HG03066 (cell line): ENCODE measurements at regions not wholly inside any gene's neighbourhood (a gene's known extent, or its start where the extent isn't known, plus 50 kb on each side); places are given as distances from the start of the nearest gene placed in this dataset.

Source experiments
- ATAC-seq: cut with Tn5 transposase; IDR thresholded peaks from one replicate; pipeline ENCODE4 v1.9.1; 2021; ENCODE audit warnings: low read depth; ENCODE audit not compliant: unreplicated experiment

DNA sequence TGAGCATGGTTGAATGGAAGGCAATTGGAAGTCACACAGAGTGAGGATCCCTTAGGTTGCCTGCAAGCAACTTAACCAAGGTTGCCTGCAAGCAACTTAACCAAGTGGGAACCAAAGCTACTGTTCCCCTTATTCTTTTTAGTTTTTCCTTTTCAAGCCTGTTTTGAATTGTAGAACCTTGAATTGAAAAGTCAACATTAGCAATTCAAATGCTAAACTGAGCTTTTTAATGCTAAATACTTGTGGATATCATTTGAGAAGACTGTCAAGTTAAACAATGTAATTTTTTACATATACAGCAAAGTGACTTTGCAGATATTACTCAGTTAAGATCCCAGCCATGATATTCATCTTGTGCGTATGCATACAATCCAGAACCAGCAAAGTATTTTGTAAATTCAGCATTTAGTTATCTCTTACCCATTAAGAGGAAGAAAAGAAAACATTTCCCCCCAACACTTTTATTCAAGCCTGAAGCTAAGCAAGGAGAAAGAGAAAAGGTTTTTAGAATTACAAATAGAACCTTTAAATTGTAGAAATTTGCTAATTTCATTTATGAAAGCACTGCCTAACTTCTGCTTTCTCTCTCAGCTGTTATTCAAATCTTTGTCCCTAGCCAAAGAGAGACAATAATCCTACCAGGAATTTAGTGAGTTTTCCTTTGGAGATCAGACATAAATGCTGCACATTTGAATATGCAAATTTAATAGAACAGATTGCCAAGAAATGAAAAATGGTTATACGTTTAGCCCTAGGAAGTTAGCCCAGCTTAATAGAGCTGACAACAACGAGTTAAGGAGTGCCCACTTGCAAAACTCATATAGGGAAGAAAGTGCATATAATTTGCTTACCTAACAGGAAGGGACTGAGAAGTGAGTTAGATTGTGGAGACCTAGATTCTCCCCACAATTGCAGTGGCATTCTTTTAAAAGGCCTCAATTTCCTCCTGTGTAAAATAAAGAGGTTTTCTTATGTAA, 643.2 kb upstream of the PIK3C3 start:
- ATAC-seq, result no peak

GRCh38 chr18:41297740-41298139, 657.3 kb upstream of the PIK3C3 start:
- no peak for ATAC-seq

GRCh38 chr18:41269294-41269693, 685.7 kb upstream of the PIK3C3 start:
- no peak for ATAC-seq

DNA sequence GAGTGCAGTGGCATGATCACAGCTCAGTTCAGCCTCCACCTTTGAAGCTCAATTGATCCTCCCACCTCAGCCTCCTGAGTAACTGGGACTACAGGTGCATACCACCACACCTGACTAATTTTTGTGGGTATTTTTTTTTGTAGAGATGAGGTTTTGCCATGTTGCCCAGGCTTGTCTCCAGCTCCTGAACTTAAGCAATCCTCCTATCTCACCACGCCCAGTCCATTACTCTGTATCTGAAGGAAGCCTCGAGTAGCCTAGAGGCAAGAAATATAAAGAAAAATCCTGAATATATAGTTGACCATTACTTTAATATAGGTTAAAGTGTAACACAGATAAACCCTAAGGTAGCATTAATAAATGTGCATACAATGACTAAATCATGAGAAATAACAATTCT, 686.8 kb upstream of the PIK3C3 start:
- no peak for ATAC-seq

DNA sequence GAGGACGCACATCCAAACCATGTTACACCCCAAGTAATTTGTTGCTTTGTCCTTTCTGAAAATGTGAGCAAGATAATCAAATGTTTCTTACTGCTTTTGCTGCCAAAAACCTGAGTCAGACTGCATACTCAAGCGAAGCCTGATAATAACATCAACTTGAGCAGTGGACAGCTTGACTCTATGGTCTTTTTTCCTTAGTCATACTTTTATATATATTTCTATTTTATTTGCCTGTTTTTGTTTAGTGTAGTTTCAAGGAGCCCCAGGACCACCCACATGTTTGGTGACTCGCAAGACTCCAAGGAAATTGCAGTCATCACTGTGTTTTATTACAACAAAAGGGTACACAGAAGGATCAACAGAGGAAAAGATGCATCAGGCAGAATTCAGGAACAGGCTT, 688.4 kb upstream of the PIK3C3 start:
- ATAC-seq, result no peak

DNA sequence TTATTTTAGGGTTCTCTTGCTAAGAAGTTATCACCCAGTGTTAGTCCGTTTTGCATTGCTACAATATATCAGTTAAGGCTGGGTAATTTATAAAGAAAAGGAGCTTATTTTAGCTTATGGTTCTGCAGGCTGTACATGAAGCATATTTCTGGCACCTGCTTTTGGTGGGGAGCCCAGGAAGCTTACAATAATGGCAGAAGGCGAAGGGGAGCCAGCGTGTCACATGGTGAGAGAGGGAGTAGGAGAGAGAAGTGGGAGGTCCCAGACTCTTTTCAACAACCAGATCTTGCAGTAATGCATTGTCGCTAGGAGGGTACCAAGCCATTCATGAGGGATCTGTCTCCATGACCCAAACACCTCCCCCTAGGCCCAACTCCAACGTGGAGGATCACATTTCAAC, 688.8 kb upstream of the PIK3C3 start:
- no peak for ATAC-seq

DNA sequence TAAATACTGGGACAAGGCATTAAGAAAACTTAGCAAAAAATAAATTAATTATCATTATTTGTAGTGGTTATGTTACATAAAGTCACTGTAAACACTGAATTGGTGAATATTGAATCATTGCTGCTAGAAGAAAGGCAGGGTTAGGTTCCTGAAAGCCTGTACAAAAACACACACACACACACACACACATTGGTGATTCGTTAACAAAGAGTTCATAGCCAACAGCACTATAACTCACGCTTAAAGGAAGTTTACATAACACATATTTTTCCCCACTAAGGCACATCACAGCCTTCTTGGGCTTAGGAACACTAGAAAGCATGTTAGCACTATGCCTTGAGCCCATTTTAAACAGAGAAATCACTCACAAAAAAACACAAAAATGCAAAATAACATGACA, 690.0 kb upstream of the PIK3C3 start:
- no peak for ATAC-seq

DNA sequence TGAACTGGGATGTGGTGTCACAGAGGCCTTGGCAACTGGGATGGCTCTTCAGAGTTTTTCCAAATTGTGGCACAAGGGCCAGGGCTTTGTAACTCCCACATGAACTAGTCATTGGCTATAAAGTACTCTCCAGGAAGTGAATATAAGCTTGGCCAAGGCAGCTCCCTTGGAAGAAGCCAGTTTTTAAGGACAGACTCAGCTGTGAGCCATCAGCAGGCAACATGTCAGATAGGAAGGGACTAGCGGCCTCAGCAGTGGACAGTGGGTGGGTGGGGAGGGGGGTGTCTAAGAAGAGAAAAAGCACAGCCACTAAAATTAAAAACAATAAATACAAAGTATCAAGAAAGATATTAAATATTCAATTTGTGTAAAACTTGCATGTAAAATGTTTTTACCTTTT, 691.1 kb upstream of the PIK3C3 start:
- ATAC-seq, result no peak

DNA sequence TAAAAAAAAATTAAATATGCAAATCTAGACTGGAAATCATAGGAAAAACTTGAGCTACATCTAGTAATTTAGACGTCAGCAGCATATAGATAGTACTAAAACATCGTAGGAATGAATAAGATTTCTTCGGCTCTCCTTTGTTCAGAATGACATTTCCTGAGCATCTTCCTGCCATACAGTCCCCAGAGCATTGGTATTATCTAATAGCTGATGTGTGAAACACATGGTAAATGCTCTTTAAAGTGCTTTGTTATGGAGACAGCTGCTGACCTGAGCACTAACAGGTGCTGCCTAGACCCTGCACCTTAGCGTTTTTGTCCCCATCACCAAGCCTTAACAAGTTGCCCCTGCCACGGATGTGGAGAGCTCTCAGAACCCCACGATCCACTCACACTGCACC, 692.3 kb upstream of the PIK3C3 start:
- no peak for ATAC-seq

DNA sequence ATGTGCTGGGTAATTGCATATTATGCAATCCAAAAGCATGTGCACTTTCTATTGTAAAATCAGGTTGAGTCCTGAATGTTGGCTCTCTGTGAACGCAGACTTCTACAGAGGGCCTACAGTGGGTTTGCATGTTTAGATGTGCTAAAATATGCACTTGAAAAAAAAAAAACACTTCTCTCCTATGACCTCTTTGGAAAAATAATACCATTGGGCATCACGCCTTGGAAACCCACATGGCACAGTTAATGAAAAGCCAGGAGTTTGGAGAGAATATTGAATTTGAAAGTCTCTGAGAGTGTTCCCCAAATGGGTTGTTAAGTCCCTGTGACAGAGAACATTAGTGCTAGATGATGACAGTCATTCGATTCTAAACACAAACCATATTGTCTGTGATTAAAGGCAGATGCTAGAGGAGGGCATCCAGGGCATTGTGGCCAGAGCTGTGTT, 710.4 kb upstream of the PIK3C3 start:
- ATAC-seq, result no peak

GRCh38 chr18:41237317-41237716, 717.7 kb upstream of the PIK3C3 start:
- no peak for ATAC-seq

DNA sequence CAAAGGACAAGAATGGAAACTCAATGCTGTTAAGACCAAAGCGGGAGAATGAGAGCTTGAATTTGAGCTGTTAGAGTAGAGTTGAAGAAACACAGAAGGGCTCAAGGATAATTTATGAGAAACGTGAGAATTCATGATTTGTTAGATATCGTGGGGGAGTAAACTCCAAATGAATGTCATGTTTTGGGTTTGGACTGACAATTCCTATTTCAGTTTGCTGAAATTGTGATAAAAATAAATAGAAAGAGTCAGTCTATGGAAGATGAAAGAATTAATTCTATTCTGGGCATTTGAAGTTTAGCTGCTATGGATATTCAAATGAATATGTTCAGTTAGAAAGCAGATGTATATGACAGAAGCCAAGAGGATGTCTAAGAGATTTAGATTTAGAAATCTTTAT, 723.4 kb upstream of the PIK3C3 start:
- ATAC-seq, result no peak

- ATAC-seq, result no peak
Measured at GRCh38 chr18:41227993-41228392, 727.0 kb upstream of the PIK3C3 start.

DNA sequence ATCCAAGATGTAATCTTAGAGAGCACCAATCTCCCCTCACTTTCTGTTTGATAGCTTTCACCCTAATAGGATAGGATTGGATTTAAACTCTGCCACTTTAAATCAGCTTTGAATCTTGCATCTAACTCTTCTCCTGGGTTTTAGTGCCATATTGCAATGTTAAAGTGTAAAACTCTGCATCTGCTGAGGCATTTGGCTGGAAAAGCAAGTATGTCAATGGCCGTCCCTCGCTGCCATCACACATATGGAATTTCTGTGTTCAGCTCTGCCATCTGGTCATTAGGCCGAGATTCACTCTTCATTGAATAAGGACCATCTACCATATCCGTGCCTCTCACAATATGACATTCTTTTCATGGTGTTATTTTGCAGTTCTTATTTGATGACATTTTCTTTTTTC, 728.1 kb upstream of the PIK3C3 start:
- ATAC-seq, result no peak

- ATAC-seq, result no peak
Measured at GRCh38 chr18:41226186-41226585, 728.8 kb upstream of the PIK3C3 start.

- no peak for ATAC-seq
Measured at GRCh38 chr18:41216341-41217003, 738.6 kb upstream of the PIK3C3 start.

GRCh38 chr18:41207706-41208105, 747.3 kb upstream of the PIK3C3 start:
- ATAC-seq, result no peak

DNA sequence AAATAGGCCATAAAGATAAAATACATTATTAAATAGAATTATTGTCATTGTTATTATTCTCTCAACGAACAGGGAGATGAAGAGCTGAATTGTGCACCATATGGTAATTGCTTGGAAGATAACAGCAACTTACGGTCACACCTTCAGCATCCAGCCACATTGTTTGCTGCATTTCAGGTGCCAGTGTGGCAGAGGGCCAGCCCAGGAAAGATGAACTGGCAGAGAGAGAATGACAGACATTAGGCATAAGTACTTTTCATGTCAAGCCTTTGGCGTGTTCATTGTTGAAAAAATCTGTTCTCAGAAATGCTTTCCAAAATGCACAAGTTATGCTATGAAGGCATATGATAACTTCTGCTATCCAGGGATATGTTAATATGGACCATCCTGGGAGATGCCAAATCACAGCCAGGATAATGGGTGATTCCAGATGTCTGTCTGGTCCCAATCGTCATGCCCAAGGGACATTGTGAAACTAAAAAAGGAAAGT, 748.6 kb upstream of the PIK3C3 start:
- no peak for ATAC-seq

- ATAC-seq, result no peak
Measured at GRCh38 chr18:41199212-41199611, 755.8 kb upstream of the PIK3C3 start.

DNA sequence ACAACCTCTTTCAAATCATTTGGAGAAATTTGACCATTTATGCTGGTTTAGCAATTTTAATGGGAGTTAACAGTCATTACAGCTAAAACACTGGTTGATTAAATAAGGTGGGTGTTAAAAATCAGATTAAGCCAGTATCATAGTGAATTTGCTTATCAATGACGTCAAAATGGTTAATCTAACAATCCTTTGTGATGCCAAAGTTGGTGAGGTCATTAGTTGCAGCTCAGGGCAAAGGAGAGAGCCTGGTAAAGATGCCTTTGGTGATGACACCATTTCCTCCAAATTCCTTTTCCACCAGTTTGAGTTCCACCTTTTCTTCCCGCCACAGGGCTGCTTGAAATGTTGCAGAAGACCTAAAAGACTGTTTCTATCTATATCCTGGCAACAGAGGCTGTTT, 757.1 kb upstream of the PIK3C3 start:
- ATAC-seq, result no peak

DNA sequence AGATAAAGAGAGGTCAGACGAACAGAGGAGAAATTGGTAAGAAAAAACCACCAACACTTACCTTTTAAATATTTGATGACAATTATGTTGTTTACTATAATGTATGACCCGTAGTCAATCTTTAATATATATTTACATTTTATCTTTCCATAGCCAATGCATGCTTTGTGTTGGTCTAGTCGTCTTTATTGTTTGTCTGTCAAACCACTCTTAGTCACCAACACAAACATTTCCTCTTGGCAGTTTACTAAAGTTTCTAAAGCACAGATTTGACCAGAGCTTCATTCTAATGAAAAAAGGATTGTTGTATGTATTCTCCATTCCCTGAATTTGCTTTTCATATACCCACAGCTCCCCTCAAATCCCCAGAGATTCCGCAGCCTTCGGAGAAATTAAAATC, 784.7 kb upstream of the PIK3C3 start:
- no peak for ATAC-seq

GRCh38 chr18:41165625-41166024, 789.4 kb upstream of the PIK3C3 start:
- no peak for ATAC-seq
